H1 (cell line): ENCODE measurements at regions not wholly inside any gene's neighbourhood (a gene's known extent, or its start where the extent isn't known, plus 50 kb on each side); places are given as distances from the start of the nearest gene placed in this dataset.

ENCODE experiments used
- CREB1 ChIP-seq: IDR thresholded peaks from 2 replicates; pipeline ENCODE4 v1.6.1; 2012; ENCODE audit warnings: inconsistent platforms
- KDM4A ChIP-seq: IDR thresholded peaks from one replicate; pipeline ENCODE4 v1.7.1; 2012; ENCODE audit warnings: low read depth, mild to moderate bottlenecking, moderate library complexity, low read length, inconsistent platforms; ENCODE audit not compliant: severe bottlenecking

- no peak for TF ChIP-seq KDM4A
- TF ChIP-seq CREB1, result no peak
Observed at GRCh38 chr12:71353607-71354006, 86.0 kb upstream of the LGR5 start (continued).
